H4 (cell line): ENCODE measurements at regions not wholly inside any gene's neighbourhood (a gene's known extent, or its start where the extent isn't known, plus 50 kb on each side); places are given as distances from the start of the nearest gene placed in this dataset.
"Not testable (repeated sequence)": the region's sequence is repeated elsewhere in the genome, so short reads cannot be mapped to it uniquely, and the experiment has no call there.

Source experiments
- DNase-seq: peaks from one replicate; pipeline ENCODE4 v3.0.0-alpha.2; 2015; ENCODE audit warnings: low spot score

GRCh38 chr3:196147116-196147515 lies 64.1 kb downstream of the ZDHHC19 start:
- no peak for DNase-seq

GRCh38 chr3:196145468-196146262 lies 63.8 kb upstream of the TFRC start:
- no peak for DNase-seq

- DNase-seq: no peak
Observed at GRCh38 chr3:196144383-196145105, 62.7 kb upstream of the TFRC start.

GRCh38 chr3:196143708-196144382 lies 62.0 kb upstream of the TFRC start:
- no peak for DNase-seq

GRCh38 chr3:196142202-196142956 lies 60.5 kb upstream of the TFRC start:
- DNase-seq: no peak

GRCh38 chr3:196141866-196142201 lies 59.9 kb upstream of the TFRC start:
- DNase-seq: no peak

GRCh38 chr3:196141052-196141865 lies 59.4 kb upstream of the TFRC start:
- no peak for DNase-seq

GRCh38 chr3:196140224-196140623 lies 58.3 kb upstream of the TFRC start:
- DNase-seq: no peak

GRCh38 chr3:196139281-196139680 lies 57.4 kb upstream of the TFRC start:
- no peak for DNase-seq

- DNase-seq: no peak
Observed at GRCh38 chr3:196138482-196139254, 56.8 kb upstream of the TFRC start.

GRCh38 chr3:196136640-196136989 lies 54.7 kb upstream of the TFRC start:
- DNase-seq: not testable (repeated sequence)

GRCh38 chr3:196135693-196136639 lies 54.1 kb upstream of the TFRC start:
- DNase-seq: peak; percentile 60

- DNase-seq: no peak
Observed at GRCh38 chr3:196134691-196135090, 52.8 kb upstream of the TFRC start.

GRCh38 chr3:196133869-196134268 lies 52.0 kb upstream of the TFRC start:
- not testable (repeated sequence) for DNase-seq

- no peak for DNase-seq
Observed at GRCh38 chr3:196131921-196132320, 50.0 kb upstream of the TFRC start.
